ENCODE measurements at regions not wholly inside any gene's neighbourhood (a gene's known extent, or its start where the extent isn't known, plus 50 kb on each side); places are given as distances from the start of the nearest gene placed in this dataset.
A peak's percentile ranks its signal among the peaks of the same experiment; 100 is the strongest.

DNA sequence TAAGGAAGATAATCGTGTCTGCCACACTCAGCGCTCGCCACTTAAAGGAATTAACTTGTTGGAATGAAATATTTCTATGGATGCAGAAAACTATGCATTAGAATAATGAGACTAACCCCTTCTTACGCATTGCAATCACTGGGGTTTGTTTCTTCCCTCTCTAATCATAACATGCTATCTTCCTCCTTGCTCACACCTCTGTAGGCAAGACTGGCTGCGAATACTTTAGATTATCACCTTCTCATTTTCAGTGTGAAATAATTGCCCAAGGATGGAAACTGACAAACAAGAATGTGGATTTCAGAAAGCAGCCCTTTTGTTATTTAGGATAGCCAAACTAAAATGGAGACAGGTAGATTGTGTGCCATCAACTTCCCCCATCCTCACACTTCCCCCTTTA, 349.4 kb downstream of the MID1IP1 start:
- TF ChIP-seq, protein P1, sequence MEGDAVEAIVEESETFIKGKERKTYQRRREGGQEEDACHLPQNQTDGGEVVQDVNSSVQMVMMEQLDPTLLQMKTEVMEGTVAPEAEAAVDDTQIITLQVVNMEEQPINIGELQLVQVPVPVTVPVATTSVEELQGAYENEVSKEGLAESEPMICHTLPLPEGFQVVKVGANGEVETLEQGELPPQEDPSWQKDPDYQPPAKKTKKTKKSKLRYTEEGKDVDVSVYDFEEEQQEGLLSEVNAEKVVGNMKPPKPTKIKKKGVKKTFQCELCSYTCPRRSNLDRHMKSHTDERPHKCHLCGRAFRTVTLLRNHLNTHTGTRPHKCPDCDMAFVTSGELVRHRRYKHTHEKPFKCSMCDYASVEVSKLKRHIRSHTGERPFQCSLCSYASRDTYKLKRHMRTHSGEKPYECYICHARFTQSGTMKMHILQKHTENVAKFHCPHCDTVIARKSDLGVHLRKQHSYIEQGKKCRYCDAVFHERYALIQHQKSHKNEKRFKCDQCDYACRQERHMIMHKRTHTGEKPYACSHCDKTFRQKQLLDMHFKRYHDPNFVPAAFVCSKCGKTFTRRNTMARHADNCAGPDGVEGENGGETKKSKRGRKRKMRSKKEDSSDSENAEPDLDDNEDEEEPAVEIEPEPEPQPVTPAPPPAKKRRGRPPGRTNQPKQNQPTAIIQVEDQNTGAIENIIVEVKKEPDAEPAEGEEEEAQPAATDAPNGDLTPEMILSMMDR (conservative IDR thresholded peaks at IDR 0.05): no peak

DNA sequence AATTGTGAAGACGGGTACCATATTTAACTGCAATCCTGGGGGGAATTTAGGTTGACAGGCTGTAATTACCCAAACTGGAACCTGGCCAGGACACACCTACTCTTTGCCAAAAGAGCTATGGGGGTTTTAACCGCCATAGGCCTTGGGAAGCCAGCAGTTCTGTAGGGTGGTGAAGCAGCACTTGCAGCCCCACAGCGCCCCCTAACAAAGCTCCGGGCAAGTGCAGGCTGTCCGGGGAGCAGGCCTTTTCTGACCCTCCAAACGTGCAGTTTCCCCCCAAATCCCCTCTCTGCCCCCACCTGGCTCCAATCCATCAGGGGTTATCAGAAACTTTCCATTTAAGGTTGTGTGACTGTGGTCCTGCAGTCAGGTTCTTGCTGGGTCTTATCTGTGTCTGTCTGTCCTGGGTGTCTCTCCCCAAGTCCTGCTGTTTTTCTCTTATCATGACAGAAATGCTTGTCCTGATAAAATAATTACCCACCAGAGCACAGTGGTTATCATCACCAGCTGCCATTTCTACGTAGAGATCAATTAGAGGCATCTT, 350.9 kb downstream of the MID1IP1 start:
- no peak overlapping the region for H3K27ac ChIP-seq
- TF ChIP-seq, protein P1 (conservative IDR thresholded peaks at IDR 0.05): peak; percentile 35

More for the DNA sequence above, 349.4 kb downstream of the MID1IP1 start:
- H3K27ac ChIP-seq: no peak overlapping the region

DNA sequence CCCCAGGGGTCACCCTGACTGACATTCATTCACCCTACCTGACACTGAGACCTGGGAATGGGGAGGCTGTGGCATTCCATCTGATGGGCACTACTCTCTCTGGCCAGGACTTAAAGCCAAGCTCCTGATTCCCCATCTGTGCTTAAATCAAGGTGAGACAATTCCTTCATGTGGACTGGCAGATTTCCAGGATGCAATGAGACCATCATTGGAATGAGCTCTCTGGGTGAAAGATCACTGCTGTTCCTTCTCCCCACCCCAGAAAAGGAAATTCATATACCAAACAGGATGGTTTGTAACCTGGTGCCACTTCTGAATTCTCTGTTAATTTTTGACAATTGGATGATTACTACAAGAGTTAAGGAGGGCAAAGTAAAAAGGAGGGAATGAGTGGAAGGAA, 354.8 kb downstream of the MID1IP1 start:
- TF ChIP-seq, protein P1 (conservative IDR thresholded peaks at IDR 0.05): no peak

DNA sequence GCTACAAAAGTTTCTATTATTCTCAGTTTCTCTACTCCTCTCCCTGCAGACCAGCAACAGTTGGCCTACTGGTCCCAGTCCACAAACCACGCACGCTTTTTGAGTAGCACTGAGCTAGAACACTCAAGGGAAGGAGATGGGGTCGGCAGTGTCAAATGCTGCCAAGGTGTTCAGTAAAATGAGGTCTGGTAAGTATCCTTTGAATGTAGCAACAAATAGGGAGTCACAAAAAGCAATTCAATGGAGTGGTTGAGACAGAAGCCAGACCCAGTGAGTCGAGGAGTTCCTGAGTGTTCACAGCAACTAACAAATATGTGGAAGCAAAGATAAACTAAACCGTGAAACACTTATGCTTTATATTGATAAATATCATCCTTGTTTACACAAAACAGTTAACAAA, 355.7 kb downstream of the MID1IP1 start:
- H3K27ac ChIP-seq: no peak overlapping the region
- TF ChIP-seq, protein P1 (conservative IDR thresholded peaks at IDR 0.05): no peak

More for the DNA sequence above, 354.8 kb downstream of the MID1IP1 start:
- H3K27ac ChIP-seq: no peak overlapping the region

DNA sequence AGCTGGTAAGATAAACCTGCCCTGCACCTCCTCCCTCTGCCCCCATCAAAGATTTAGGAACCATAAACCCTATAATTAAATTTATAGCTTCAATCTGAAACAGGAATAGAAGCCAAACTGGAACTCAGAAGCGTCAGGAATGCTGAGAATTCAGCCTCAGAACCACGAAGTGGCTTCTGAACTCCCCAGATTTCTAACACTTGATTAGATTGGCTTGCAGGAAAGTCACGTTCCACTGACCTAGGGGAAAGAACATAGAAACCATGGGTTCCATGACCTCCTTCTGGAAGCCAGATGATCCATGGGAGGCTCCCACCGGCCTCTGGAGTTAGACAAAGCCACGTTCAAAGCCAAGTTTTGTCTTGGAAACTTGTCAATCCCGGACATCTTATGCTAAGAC, 356.5 kb downstream of the MID1IP1 start:
- no peak overlapping the region for H3K27ac ChIP-seq
- TF ChIP-seq, protein P1 (conservative IDR thresholded peaks at IDR 0.05): no peak

DNA sequence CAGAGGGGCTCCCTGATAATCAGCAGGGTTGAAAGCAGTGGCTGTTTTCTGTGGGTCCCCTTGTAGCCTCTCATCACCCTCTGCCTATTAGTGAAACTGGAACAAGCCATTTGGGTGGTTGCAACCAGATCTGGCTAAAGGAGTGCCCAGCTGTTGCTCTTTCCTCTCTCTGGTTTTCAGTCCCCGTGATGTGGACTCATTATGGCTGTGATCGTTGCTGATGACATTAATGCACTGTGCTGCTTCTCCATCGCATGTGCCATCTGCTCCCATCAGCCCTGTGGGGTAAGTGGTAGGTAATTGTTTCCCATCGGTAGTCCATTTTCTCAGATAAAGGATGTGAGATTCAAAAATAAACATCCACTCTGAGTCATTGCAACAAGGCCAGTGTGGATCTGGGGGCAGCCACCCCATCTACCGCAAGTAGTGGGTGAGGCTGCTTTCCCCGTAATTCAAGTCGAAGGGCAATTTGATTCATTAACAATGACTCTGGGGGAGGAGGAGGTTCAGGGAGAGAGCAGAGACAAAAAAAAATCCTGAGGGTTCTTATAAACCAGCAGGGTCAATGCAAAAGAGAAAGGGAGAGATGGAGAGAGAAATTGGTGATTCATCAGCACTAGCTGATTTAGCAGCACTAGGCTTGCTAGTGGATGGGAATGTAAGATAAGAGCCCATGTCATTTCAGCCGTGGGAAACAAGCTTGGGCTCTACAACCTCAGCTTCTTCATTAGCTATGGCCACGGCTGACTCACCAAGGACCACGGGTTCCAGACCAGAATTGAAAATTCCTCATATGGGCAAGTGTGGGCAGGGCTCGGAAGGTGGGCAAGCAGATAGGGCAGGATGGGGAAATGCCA, 357.8 kb downstream of the MID1IP1 start:
- H3K27ac ChIP-seq: no peak overlapping the region

DNA sequence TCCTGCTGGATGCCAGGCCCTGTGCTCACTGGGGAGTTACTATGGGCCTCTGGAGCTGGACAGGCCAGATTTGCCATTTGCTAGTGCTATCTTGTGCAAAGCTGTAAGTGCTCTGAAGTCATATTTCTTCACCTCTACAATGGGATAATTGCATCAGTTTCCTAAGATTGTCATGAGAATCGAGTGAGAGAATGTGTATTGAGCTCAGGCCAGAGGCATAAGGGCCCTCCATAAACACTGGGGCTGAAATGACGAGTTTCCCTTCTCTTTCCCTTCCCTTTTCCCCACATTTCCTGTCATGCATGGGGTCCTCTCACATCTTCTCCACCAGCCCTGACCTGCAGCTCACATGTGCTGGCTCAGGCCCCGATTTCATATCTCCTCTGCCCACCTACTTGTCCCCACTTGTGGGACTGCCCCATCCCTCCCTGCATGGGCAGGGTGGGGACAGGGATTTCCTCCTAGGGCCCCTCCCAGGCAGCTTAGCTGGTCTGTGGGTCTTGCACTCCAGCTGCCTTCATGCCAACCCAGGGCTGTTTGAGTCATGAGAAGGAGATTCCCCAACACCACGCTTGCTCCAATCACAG, 358.8 kb downstream of the MID1IP1 start:
- no peak overlapping the region for H3K27ac ChIP-seq
- TF ChIP-seq, protein P1 (conservative IDR thresholded peaks at IDR 0.05): no peak

More for the DNA sequence above, 357.8 kb downstream of the MID1IP1 start:
- TF ChIP-seq, protein P1 (conservative IDR thresholded peaks at IDR 0.05): no peak

All from VCaP (cell line).